H9 (cell line): ENCODE measurements at regions not wholly inside any gene's neighbourhood (a gene's known extent, or its start where the extent isn't known, plus 50 kb on each side); places are given as distances from the start of the nearest gene placed in this dataset.

Experiments used
- DNase-seq: peaks from one replicate; pipeline ENCODE4 v3.0.0-alpha.2; 2017
- H2AFZ ChIP-seq: one replicate; pipeline ENCODE4 v1.6.1; 2013; ENCODE audit warnings: mild to moderate bottlenecking, low read length, control low read depth, moderate library complexity
- H2AK5ac ChIP-seq: 2 replicates; pipeline ENCODE4 v1.6.1; 2013; ENCODE audit warnings: low read length, control low read depth, mixed read lengths; ENCODE audit not compliant: insufficient read length
- H2BK120ac ChIP-seq: one replicate; pipeline ENCODE4 v1.6.1; 2013; ENCODE audit warnings: low read depth, mild to moderate bottlenecking, low read length, control low read depth, inconsistent platforms; ENCODE audit not compliant: poor library complexity, severe bottlenecking
- H2BK12ac ChIP-seq: 2 replicates; pipeline ENCODE4 v1.6.1; 2013; ENCODE audit warnings: low read length, control low read depth, mixed read lengths, low read depth; ENCODE audit not compliant: insufficient read length
- H2BK15ac ChIP-seq: 2 replicates; pipeline ENCODE4 v1.6.1; 2013; ENCODE audit warnings: low read depth, low read length, control low read depth
- H2BK20ac ChIP-seq: one replicate; pipeline ENCODE4 v1.6.1; 2013; ENCODE audit warnings: low read depth, mild to moderate bottlenecking, low read length, control low read depth, inconsistent platforms; ENCODE audit not compliant: poor library complexity, severe bottlenecking
- H2BK5ac ChIP-seq: 2 replicates; pipeline ENCODE4 v1.6.1; 2013; ENCODE audit warnings: low read length, control low read depth, mixed read lengths; ENCODE audit not compliant: insufficient read length
- H3K14ac ChIP-seq: 2 replicates; pipeline ENCODE4 v1.6.1; 2013; ENCODE audit warnings: low read length, control low read depth; ENCODE audit not compliant: insufficient read depth
- H3K18ac ChIP-seq: 2 replicates; pipeline ENCODE4 v1.6.1; 2013; ENCODE audit warnings: low read depth, mild to moderate bottlenecking, mixed read lengths, low read length, control low read depth; ENCODE audit not compliant: insufficient read length
- H3K23ac ChIP-seq: 2 replicates; pipeline ENCODE4 v1.6.1; 2013; ENCODE audit warnings: low read length, control low read depth, mixed read lengths, low read depth; ENCODE audit not compliant: insufficient read length
- H3K23me2 ChIP-seq: 2 replicates; pipeline ENCODE4 v1.6.1; 2013; ENCODE audit warnings: low read depth, mild to moderate bottlenecking, mixed read lengths, low read length, control low read depth; ENCODE audit not compliant: insufficient read length, poor library complexity, severe bottlenecking
- H3K27ac ChIP-seq: 2 replicates; pipeline ENCODE4 v1.5.1; 2013; ENCODE audit warnings: low read length, control low read depth, mixed read lengths, low read depth; ENCODE audit not compliant: insufficient read length
- H3K27me3 ChIP-seq: 2 replicates; pipeline ENCODE4 v1.6.1; 2013; ENCODE audit warnings: low read length, control low read depth, inconsistent platforms; ENCODE audit not compliant: insufficient read depth
- H3K4ac ChIP-seq: 2 replicates; pipeline ENCODE4 v1.6.1; 2013; ENCODE audit warnings: low read depth, mild to moderate bottlenecking, control low read depth, inconsistent platforms, low read length, moderate library complexity
- H3K4me1 ChIP-seq: 2 replicates; pipeline ENCODE4 v1.6.1; 2013; ENCODE audit warnings: low read length, control low read depth, inconsistent platforms; ENCODE audit not compliant: insufficient read depth
- H3K4me2 ChIP-seq: 2 replicates; pipeline ENCODE4 v1.6.1; 2013; ENCODE audit warnings: low read length, control low read depth, mixed read lengths; ENCODE audit not compliant: insufficient read length, insufficient read depth
- H3K56ac ChIP-seq: 2 replicates; pipeline ENCODE4 v1.6.1; 2013; ENCODE audit warnings: low read depth, mild to moderate bottlenecking, mixed read lengths, low read length, control low read depth; ENCODE audit not compliant: insufficient read length
- H3K79me1 ChIP-seq: 2 replicates; pipeline ENCODE4 v1.6.1; 2013; ENCODE audit warnings: low read depth, mild to moderate bottlenecking, moderate library complexity, low read length, control low read depth, inconsistent platforms; ENCODE audit not compliant: insufficient read depth, poor library complexity, severe bottlenecking
- H3K79me2 ChIP-seq: 2 replicates; pipeline ENCODE4 v1.6.1; 2013; ENCODE audit warnings: low read length, control low read depth, inconsistent platforms; ENCODE audit not compliant: insufficient read depth
- H3K9ac ChIP-seq: 2 replicates; pipeline ENCODE4 v1.6.1; 2013; ENCODE audit warnings: low read length, control low read depth, mixed read lengths; ENCODE audit not compliant: insufficient read length; ENCODE audit errors: extremely low read depth
- H3K9me3 ChIP-seq: one replicate; pipeline ENCODE4 v1.6.1; 2013; ENCODE audit warnings: low read depth, low read length, inconsistent platforms; ENCODE audit not compliant: control insufficient read depth
- H3T11ph ChIP-seq: one replicate; pipeline ENCODE4 v1.6.1; 2013; ENCODE audit warnings: mild to moderate bottlenecking, low read length, control low read depth, inconsistent platforms
- H4K20me1 ChIP-seq: one replicate; pipeline ENCODE4 v1.6.1; 2013; ENCODE audit not compliant: control insufficient read depth, insufficient read length, insufficient read depth
- H4K5ac ChIP-seq: 2 replicates; pipeline ENCODE4 v1.6.1; 2013; ENCODE audit warnings: low read depth, mild to moderate bottlenecking, mixed read lengths, low read length, control low read depth; ENCODE audit not compliant: insufficient read length
- H4K8ac ChIP-seq: replicated peaks from 2 replicates; pipeline ENCODE4 v1.6.1; 2013; ENCODE audit warnings: low read length, control low read depth, mixed read lengths, low read depth; ENCODE audit not compliant: insufficient read length
- H4K91ac ChIP-seq: 2 replicates; pipeline ENCODE4 v1.6.1; 2013; ENCODE audit warnings: low read depth, mild to moderate bottlenecking, moderate library complexity, mixed read lengths, low read length, control low read depth; ENCODE audit not compliant: insufficient read length
- H3K27ac Mint-ChIP-seq, 3 experiments: 2 replicates in 2 of 3; 3 replicates in 1 of 3; pipeline ENCODE4 v1.8.0; 2020 to 2021; ENCODE audit warnings: mixed read lengths in 3 of 3, mild to moderate bottlenecking in 1 of 3, moderate library complexity in 1 of 3
- H3K27me3 Mint-ChIP-seq: 2 replicates; pipeline ENCODE4 v1.8.0; 2021; ENCODE audit warnings: low read depth, mild to moderate bottlenecking, moderate library complexity, mixed read lengths
- H3K36me3 Mint-ChIP-seq, 3 experiments: 2 replicates in 2 of 3; 3 replicates in 1 of 3; pipeline ENCODE4 v1.8.0; 2020 to 2021; ENCODE audit warnings: low read depth in 3 of 3, mixed read lengths in 3 of 3; ENCODE audit not compliant: insufficient read depth in 1 of 3
- H3K4me1 Mint-ChIP-seq, 2 experiments: 2 replicates each; pipeline ENCODE4 v1.8.0; 2020; ENCODE audit warnings: mixed read lengths in 2 of 2
- H3K4me3 Mint-ChIP-seq, 2 experiments: 2 replicates in 1 of 2; 3 replicates in 1 of 2; pipeline ENCODE4 v1.8.0; 2020 to 2021; ENCODE audit warnings: mild to moderate bottlenecking in 2 of 2, mixed read lengths in 2 of 2, moderate library complexity in 1 of 2
- H3K9me3 Mint-ChIP-seq, 2 experiments: 2 replicates in 1 of 2; 3 replicates in 1 of 2; pipeline ENCODE4 v1.8.0; 2020; ENCODE audit warnings: mild to moderate bottlenecking in 2 of 2, mixed read lengths in 2 of 2, moderate library complexity in 1 of 2
- WGBS: extraction: QIAGEN DNeasy Blood & Tissue Kit; methylation state at CpG from one replicate; pipeline ENCODE4 v1.1.7; 2013; ENCODE audit warnings: missing lambda C conversion rate, low lambda C conversion rate, mixed read lengths; ENCODE audit not compliant: insufficient read length; ENCODE audit errors: extremely low coverage; 5-methylcytosine and 5-hydroxymethylcytosine counted together
- TF ChIP-seq, protein P1 (sequence below): fragments of 200-600 bp; sonication (generic); conservative IDR thresholded peaks from 3 replicates; pipeline ENCODE4 v1.8.0; 2021; ENCODE audit warnings: antibody characterized with exemption, mild to moderate bottlenecking

DNA sequence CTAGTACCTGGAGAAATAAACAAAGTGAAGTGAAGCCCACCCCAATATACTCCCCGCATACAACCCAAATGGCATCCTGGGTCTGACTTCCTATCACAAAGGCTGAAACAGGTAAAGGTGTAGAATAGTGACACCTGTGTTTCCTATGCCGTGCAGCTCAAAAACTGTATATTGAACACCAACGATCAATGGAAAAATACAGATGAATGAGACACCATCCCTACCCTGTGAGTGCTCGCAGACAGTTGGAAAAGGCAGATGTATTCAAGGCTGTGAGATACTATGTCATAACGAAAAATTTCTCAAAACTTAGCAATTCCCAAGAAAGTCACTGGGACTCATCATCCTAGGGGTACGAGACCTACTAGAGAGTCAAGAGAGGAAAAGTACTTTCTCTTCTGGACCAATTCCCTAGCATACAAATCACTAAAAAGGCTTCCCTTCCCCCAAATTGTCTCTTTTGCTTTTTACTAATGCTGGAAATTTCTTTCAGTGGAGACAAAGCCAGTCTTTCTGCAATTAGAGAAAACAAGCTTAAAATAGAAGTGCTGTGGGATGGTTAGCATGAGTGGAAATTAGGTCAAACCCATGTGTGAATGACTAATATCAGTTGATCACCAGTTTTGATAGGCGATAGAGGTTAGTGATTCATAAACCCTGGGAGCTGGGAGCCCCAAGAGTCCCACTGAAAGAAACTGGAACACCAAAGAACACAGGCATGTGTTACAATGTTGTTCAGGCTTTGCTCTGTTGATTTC, 249.7 kb downstream of the SPTSSA start:
- no peaks in the 10 kb centered on the region for H3K79me2 ChIP-seq
- no peaks in the 10 kb centered on the region for H4K20me1 ChIP-seq
- H3K9me3 ChIP-seq: no peaks in the 10 kb centered on the region
- no peak overlapping the region for H2BK5ac ChIP-seq
- no peak overlapping the region for H2BK20ac ChIP-seq
- no peaks in the 10 kb centered on the region for H3K23me2 ChIP-seq
- no peak overlapping the region for H3K9ac ChIP-seq
- H2BK120ac ChIP-seq: no peak overlapping the region
- H2BK12ac ChIP-seq: no peak overlapping the region
- no peak overlapping the region for H3K4me2 ChIP-seq
- H3K27me3 ChIP-seq: no peaks in the 10 kb centered on the region
- no peak overlapping the region for H3T11ph ChIP-seq
- H4K5ac ChIP-seq: no peak overlapping the region
- H3K79me1 ChIP-seq: no peaks in the 10 kb centered on the region
- no peaks in the 10 kb centered on the region for H3K9me3 Mint-ChIP-seq
- no peak for DNase-seq
- no peak overlapping the region for H3K14ac ChIP-seq
- H3K27ac ChIP-seq: no peak overlapping the region
- no peaks in the 10 kb centered on the region for H3K4me1 ChIP-seq
- H4K8ac ChIP-seq: no peak overlapping the region
- TF ChIP-seq, protein P1, sequence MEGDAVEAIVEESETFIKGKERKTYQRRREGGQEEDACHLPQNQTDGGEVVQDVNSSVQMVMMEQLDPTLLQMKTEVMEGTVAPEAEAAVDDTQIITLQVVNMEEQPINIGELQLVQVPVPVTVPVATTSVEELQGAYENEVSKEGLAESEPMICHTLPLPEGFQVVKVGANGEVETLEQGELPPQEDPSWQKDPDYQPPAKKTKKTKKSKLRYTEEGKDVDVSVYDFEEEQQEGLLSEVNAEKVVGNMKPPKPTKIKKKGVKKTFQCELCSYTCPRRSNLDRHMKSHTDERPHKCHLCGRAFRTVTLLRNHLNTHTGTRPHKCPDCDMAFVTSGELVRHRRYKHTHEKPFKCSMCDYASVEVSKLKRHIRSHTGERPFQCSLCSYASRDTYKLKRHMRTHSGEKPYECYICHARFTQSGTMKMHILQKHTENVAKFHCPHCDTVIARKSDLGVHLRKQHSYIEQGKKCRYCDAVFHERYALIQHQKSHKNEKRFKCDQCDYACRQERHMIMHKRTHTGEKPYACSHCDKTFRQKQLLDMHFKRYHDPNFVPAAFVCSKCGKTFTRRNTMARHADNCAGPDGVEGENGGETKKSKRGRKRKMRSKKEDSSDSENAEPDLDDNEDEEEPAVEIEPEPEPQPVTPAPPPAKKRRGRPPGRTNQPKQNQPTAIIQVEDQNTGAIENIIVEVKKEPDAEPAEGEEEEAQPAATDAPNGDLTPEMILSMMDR: no peak
- H3K36me3 Mint-ChIP-seq: no peaks in the 10 kb centered on the region
- no peak overlapping the region for H3K18ac ChIP-seq
- no peak overlapping the region for H3K27ac Mint-ChIP-seq
- H3K4me3 Mint-ChIP-seq: no peak overlapping the region
- no peak overlapping the region for H3K56ac ChIP-seq
- H2BK15ac ChIP-seq: no peak overlapping the region
- H2AFZ ChIP-seq: no peak overlapping the region
- H4K91ac ChIP-seq: no peak overlapping the region
- no peaks in the 10 kb centered on the region for H3K27me3 Mint-ChIP-seq
- no peak overlapping the region for H2AK5ac ChIP-seq
- no CpG with 5 or more reads among the region's 7 CpGs for WGBS
- H3K23ac ChIP-seq: no peak overlapping the region
- no peaks in the 10 kb centered on the region for H3K4me1 Mint-ChIP-seq
- no peak overlapping the region for H3K4ac ChIP-seq
